Choroid plexus epithelial cell (primary cell): ENCODE measurements at regions not wholly inside any gene's neighbourhood (a gene's known extent, or its start where the extent isn't known, plus 50 kb on each side); places are given as distances from the start of the nearest gene placed in this dataset.

Experiments used
- DNase-seq: peaks from one replicate; pipeline ENCODE4 v3.0.0-alpha.2; 2010; ENCODE audit warnings: low read depth
- H3K4me3 ChIP-seq: 2 replicates; pipeline ENCODE4 v1.5.1; 2011; ENCODE audit warnings: low read depth, mild to moderate bottlenecking, control low read depth, low read length, moderate library complexity
- TF ChIP-seq, protein P1 (sequence below): conservative IDR thresholded peaks from 2 replicates; pipeline ENCODE4 v1.5.1; 2011; ENCODE audit warnings: low read depth, mild to moderate bottlenecking, control low read depth, inconsistent platforms, low read length, moderate library complexity

DNA sequence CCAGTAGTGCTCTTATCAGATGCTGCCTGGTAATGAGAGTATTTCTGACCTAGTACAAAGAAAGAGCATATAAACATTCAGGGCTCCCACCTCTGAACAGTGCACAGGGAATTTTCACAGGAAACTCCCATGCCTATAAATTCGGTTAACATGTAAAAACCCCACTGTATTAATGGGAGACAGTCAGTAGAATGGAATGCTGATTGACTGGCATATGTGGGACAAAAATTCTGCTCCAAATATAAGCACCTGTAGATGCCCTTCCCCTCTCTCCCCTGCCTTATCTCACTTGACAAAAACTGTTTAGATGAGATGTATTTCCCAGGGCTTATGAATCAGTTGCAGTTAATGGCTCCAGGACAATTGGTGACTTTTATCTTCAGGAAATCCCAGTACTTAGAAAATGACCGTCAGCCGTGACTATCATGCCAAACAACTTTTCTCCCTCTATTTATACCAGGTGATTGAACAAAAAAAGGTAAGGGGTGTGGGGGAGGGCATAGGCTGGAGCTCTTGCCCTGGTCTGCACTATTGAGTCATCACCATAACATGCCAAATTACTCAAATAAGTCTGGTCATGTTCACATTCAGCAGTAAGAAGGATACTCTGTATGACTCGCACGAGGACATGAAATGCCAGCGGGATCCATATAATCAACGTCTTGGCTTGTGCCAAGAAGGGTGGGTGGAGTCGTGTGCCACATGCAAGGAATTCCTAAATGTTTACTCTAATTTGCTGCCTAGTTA, 176.4 kb upstream of the BMP2 start:
- peak; percentile 67 for DNase-seq
- H3K4me3 ChIP-seq, result no peak overlapping the region
- TF ChIP-seq, protein P1, sequence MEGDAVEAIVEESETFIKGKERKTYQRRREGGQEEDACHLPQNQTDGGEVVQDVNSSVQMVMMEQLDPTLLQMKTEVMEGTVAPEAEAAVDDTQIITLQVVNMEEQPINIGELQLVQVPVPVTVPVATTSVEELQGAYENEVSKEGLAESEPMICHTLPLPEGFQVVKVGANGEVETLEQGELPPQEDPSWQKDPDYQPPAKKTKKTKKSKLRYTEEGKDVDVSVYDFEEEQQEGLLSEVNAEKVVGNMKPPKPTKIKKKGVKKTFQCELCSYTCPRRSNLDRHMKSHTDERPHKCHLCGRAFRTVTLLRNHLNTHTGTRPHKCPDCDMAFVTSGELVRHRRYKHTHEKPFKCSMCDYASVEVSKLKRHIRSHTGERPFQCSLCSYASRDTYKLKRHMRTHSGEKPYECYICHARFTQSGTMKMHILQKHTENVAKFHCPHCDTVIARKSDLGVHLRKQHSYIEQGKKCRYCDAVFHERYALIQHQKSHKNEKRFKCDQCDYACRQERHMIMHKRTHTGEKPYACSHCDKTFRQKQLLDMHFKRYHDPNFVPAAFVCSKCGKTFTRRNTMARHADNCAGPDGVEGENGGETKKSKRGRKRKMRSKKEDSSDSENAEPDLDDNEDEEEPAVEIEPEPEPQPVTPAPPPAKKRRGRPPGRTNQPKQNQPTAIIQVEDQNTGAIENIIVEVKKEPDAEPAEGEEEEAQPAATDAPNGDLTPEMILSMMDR, result no peak

DNA sequence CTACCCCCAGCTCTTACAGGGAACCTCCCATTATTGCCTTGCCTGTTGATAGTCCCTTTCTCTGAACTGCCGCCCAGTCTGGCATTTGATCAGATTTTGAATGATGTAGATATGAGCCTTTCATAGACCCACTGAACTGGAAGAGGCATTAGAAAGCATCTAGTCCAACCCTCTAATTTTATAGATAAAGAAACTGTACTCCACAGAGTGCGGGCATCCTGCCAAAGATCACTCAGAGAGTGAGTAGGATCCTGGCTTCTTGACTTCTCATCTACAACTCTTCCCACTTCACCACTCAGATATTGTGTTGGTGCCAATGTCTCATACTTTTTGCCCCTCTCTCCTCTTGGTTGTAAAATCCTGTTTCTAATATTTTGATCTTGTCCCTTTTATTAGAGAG, 179.2 kb upstream of the BMP2 start:
- DNase-seq, result peak; percentile 61
- TF ChIP-seq, protein P1, result no peak
- H3K4me3 ChIP-seq, result no peak overlapping the region

DNA sequence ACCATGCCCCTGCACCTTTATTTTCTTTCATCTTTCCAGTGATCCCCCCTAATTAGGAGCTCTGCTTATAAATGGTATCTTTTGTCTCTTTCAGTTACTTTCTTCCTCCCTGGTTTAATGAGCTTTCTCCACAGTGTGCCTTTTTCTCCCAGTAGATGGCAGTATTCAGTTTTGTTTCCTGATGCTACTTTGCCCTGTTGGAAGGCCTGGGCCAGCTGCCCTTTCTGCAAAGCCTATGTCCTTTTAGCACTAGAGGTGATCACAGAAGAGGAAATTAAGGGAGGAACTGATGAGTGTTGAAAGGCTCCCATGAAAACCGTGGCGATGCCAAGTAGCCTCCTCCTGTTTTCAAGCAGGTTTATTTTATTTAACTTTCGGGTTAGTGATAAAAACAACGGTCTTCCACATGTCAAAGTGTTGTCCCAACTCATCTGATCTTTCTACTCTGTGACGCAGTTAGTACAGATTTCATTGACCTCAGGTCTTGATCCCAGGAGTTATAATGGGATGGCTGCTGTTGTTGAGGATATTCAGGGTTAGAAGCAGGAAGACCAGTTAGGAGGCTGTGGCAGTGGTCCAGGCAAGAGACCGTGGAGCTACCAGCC, 184.2 kb upstream of the BMP2 start:
- TF ChIP-seq, protein P1, result peak; percentile 80
- DNase-seq, result peak; percentile 78
- H3K4me3 ChIP-seq, result no peak overlapping the region

DNA sequence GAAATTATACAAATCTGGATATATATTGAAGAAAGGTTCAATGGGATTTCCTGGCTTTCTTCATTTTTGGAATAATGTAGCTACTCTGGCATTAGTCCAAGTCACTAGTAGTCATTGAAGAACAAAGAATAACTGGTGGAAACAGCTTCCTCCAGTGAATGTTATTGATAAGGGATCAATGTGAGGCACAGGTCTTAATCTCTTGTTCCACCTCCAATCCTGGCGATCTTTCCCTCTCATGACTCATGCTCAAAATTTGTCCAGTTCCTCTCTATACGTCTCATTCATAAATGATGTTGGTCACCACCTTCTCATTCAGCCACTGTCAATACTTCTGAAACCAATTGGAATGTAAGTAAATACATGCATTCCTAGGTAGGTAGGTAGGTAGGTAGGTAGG, 185.0 kb upstream of the BMP2 start:
- no peak for DNase-seq
- H3K4me3 ChIP-seq, result no peak overlapping the region
- TF ChIP-seq, protein P1, result no peak

DNA sequence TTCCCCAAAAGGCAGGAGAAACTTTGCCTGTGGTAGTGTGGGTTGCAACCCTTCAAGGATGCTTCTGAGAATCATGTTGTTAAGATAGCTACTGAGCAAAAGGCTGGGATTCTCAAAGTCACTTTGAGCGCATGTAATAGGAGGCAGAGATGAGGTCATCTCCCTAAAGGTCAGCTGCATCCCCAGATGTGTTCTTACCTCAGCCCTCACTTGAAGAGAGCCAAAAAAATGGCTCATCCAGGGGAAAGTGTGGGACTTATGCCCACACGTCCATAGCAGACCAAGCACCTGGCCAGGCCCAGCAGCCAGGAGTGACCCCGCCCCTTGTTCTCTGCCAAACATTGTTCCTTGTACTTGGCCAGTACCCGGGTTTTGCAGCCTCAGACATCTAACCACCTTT, 187.0 kb upstream of the BMP2 start:
- no peak for DNase-seq
- no peak overlapping the region for H3K4me3 ChIP-seq
- TF ChIP-seq, protein P1, result no peak

DNA sequence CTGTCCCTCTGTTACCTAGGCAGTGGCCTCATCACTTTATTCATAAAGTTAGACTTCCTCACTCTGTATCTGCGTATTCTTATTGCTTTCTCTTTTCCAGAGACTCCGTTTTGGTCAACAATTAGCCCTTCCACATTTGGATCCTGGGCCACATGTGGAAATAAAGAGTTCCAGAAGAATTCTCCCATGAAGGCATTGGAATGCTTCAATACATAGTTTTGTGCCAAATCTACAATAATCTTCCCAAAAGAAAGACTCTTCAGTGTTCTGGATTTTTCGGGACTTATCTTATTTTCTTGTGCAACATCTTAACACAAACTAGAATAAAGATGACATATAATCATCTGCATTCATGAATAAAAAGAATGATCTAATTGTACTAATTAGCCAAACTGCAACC, 187.7 kb upstream of the BMP2 start:
- no peak overlapping the region for H3K4me3 ChIP-seq
- TF ChIP-seq, protein P1, result no peak
- no peak for DNase-seq

DNA sequence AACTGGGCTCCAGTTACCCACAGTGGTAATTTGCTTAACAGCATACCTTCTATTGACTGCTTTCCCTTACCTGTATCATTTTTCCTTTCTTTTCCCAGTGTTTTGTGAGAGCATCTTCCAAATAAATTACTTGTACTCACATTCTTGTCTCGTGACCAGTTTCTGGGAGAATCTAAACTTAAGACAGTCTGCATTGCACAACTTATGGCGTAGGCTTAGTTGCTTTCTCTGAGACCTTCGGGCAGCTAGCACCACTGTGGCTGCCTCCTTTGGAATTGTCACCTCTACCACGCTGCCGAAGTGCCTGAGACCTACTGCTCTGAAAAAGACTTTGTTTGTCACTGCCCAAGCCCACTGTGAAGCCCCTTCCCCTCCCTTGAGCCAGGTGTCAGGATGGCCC, 188.1 kb upstream of the BMP2 start:
- peak; percentile 50 for DNase-seq
- TF ChIP-seq, protein P1, result no peak
- H3K4me3 ChIP-seq, result no peak overlapping the region
